Progenitor cell of endocrine pancreas (in vitro differentiated cells): ENCODE measurements at regions not wholly inside any gene's neighbourhood (a gene's known extent, or its start where the extent isn't known, plus 50 kb on each side); places are given as distances from the start of the nearest gene placed in this dataset.

Experiments used
- DNase-seq: peaks from one replicate; pipeline ENCODE4 v3.0.0; 2021; ENCODE audit warnings: low spot score; ENCODE audit not compliant: unreplicated experiment
- H3K27ac Mint-ChIP-seq: 2 replicates; pipeline ENCODE4 v1.8.0; 2021; ENCODE audit warnings: mild to moderate bottlenecking, moderate library complexity, mixed read lengths
- H3K27me3 Mint-ChIP-seq: 2 replicates; pipeline ENCODE4 v1.8.0; 2021; ENCODE audit warnings: mixed read lengths
- H3K36me3 Mint-ChIP-seq: 2 replicates; pipeline ENCODE4 v1.8.0; 2022; ENCODE audit warnings: mixed read lengths; ENCODE audit not compliant: insufficient read depth
- H3K4me1 Mint-ChIP-seq: 2 replicates; pipeline ENCODE4 v1.8.0; 2021; ENCODE audit warnings: low read depth, mixed read lengths
- H3K4me3 Mint-ChIP-seq: 2 replicates; pipeline ENCODE4 v1.8.0; 2021; ENCODE audit warnings: low read depth, mild to moderate bottlenecking, moderate library complexity, mixed read lengths
- H3K9me3 Mint-ChIP-seq: 2 replicates; pipeline ENCODE4 v1.8.0; 2021; ENCODE audit warnings: low read depth, mixed read lengths
- CTCF ChIP-seq: fragments of 200-600 bp; sonication (generic); IDR thresholded peaks from one replicate; pipeline ENCODE4 v1.5.0; 2021; ENCODE audit warnings: antibody characterized with exemption, mild to moderate bottlenecking; ENCODE audit not compliant: unreplicated experiment

GRCh38 chrX:146141221-146141620, 323.6 kb downstream of the SLITRK2 start:
- no peak overlapping the region for H3K27ac Mint-ChIP-seq
- TF ChIP-seq CTCF, result no peak
- H3K9me3 Mint-ChIP-seq, result peaks cover 17% of the 10 kb centered on the region
- H3K4me1 Mint-ChIP-seq, result peaks cover 18% of the 10 kb centered on the region
- DNase-seq, result no peak
- H3K4me3 Mint-ChIP-seq, result no peak overlapping the region
- H3K27me3 Mint-ChIP-seq, result no peaks in the 10 kb centered on the region
- no peaks in the 10 kb centered on the region for H3K36me3 Mint-ChIP-seq

GRCh38 chrX:146144039-146144438, 326.4 kb downstream of the SLITRK2 start:
- Mint-ChIP-seq H3K27ac (no peak overlapping the region), H3K4me3 (no peak overlapping the region), H3K36me3 (no peaks in the 10 kb centered on the region), H3K9me3 (peaks cover 14% of the 10 kb centered on the region), H3K4me1 (peaks cover 21% of the 10 kb centered on the region), H3K27me3 (no peaks in the 10 kb centered on the region)
- no peak for DNase-seq
- no peak for TF ChIP-seq CTCF

- TF ChIP-seq CTCF, result no peak
- H3K27ac Mint-ChIP-seq, result no peak overlapping the region
- DNase-seq, result no peak
- no peak overlapping the region for H3K4me3 Mint-ChIP-seq
- no peaks in the 10 kb centered on the region for H3K27me3 Mint-ChIP-seq
- H3K9me3 Mint-ChIP-seq, result peaks cover 13% of the 10 kb centered on the region
- peaks cover 1% of the 10 kb centered on the region for H3K36me3 Mint-ChIP-seq
- H3K4me1 Mint-ChIP-seq, result peaks cover 10% of the 10 kb centered on the region
Measured at GRCh38 chrX:146154191-146154590, 336.6 kb downstream of the SLITRK2 start.

- no peak for DNase-seq
- Mint-ChIP-seq H3K27me3 (no peaks in the 10 kb centered on the region), H3K36me3 (no peaks in the 10 kb centered on the region), H3K27ac (no peak overlapping the region), H3K9me3 (peaks cover 19% of the 10 kb centered on the region), H3K4me3 (no peak overlapping the region), H3K4me1 (peaks cover 4% of the 10 kb centered on the region)
- TF ChIP-seq CTCF, result no peak
Measured at GRCh38 chrX:146160443-146161203, 343.0 kb downstream of the SLITRK2 start.

GRCh38 chrX:146173742-146174141, 356.1 kb downstream of the SLITRK2 start:
- Mint-ChIP-seq H3K27me3 (no peaks in the 10 kb centered on the region), H3K9me3 (peaks cover 25% of the 10 kb centered on the region), H3K4me1 (peaks cover 3% of the 10 kb centered on the region), H3K27ac (no peak overlapping the region), H3K4me3 (no peak overlapping the region), H3K36me3 (no peaks in the 10 kb centered on the region)
- no peak for TF ChIP-seq CTCF
- no peak for DNase-seq
